Smooth muscle cell (in vitro differentiated cells): ENCODE measurements at regions not wholly inside any gene's neighbourhood (a gene's known extent, or its start where the extent isn't known, plus 50 kb on each side); places are given as distances from the start of the nearest gene placed in this dataset.

ENCODE experiments used
- DNase-seq: peaks from one replicate; lab custom pipeline; 2025; ENCODE audit not compliant: unreplicated experiment; lab: John Stamatoyannopoulos, UW
- H2AFZ ChIP-seq: fragments of 200-600 bp; sonication (generic); 2 replicates; pipeline ENCODE4 v1.6.0; 2016; ENCODE audit warnings: antibody characterized with exemption, low read depth, mild to moderate bottlenecking
- H3F3A ChIP-seq: fragments of 200-600 bp; sonication (generic); 2 replicates; pipeline ENCODE4 v1.6.0; 2017; ENCODE audit warnings: antibody characterized with exemption, low read depth
- H3K27ac ChIP-seq: fragments of 200-600 bp; sonication (generic); 2 replicates; pipeline ENCODE4 v1.5.1; 2016; ENCODE audit warnings: low read depth, mild to moderate bottlenecking
- H3K27me3 ChIP-seq: fragments of 200-600 bp; sonication (generic); 2 replicates; pipeline ENCODE4 v1.6.1; 2016; ENCODE audit warnings: low read depth, mild to moderate bottlenecking
- H3K36me3 ChIP-seq: fragments of 200-600 bp; sonication (generic); 2 replicates; pipeline ENCODE4 v1.5.1; 2016; ENCODE audit warnings: low read depth
- H3K4me1 ChIP-seq: fragments of 200-600 bp; sonication (generic); 2 replicates; pipeline ENCODE4 v1.5.1; 2016; ENCODE audit warnings: low read depth
- H3K4me2 ChIP-seq: fragments of 200-600 bp; sonication (generic); 2 replicates; pipeline ENCODE4 v1.6.0; 2016; ENCODE audit warnings: mild to moderate bottlenecking
- H3K4me3 ChIP-seq: fragments of 200-600 bp; sonication (generic); 2 replicates; pipeline ENCODE4 v1.5.1; 2016; ENCODE audit warnings: mild to moderate bottlenecking
- H3K79me2 ChIP-seq: fragments of 200-600 bp; sonication (generic); 2 replicates; pipeline ENCODE4 v1.6.0; 2016; ENCODE audit warnings: low read depth, mild to moderate bottlenecking
- H3K9ac ChIP-seq: fragments of 200-600 bp; sonication (generic); 2 replicates; pipeline ENCODE4 v1.6.0; 2016; ENCODE audit warnings: low read depth
- H3K9me3 ChIP-seq: fragments of 200-600 bp; sonication (generic); replicated peaks from 2 replicates; pipeline ENCODE4 v1.5.1; 2016; ENCODE audit warnings: low read depth
- H4K20me1 ChIP-seq: fragments of 200-600 bp; sonication (generic); 2 replicates; pipeline ENCODE4 v1.6.0; 2016; ENCODE audit warnings: low read depth
- WGBS: methylation state at CpG from one replicate; pipeline ENCODE4 v1.1.7; 2016; ENCODE audit warnings: low lambda C conversion rate; 5-methylcytosine and 5-hydroxymethylcytosine counted together
- TF ChIP-seq, protein P1 (sequence below): fragments of 200-600 bp; sonication (generic); IDR thresholded peaks from 2 replicates; pipeline ENCODE4 v1.5.1; 2017; ENCODE audit warnings: borderline replicate concordance, mild to moderate bottlenecking, antibody characterized with exemption; ENCODE audit not compliant: insufficient read depth, poor library complexity, severe bottlenecking

DNA sequence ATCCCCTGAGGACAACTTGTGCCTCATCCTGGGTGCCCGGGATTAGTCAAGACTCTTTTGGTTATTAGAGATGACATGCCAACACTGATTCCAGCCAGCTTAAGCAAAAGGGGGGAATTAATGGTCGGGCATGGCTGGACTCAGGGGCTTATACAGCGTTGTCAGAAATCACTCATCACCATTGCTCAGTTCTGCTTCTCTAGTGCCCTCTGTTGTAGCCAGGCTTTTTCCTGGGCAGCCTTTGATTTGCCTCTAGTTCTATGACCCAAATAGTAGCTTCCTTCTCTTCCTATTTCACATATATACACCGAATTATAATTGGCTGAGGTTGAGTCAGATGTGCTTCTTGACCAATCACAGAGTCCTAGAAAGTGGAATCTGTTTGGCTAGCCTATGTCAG, 192.0 kb upstream of the HABP2 start:
- H3K4me1 ChIP-seq = no peaks in the 10 kb centered on the region
- H3K79me2 ChIP-seq = no peaks in the 10 kb centered on the region
- TF ChIP-seq, protein P1, sequence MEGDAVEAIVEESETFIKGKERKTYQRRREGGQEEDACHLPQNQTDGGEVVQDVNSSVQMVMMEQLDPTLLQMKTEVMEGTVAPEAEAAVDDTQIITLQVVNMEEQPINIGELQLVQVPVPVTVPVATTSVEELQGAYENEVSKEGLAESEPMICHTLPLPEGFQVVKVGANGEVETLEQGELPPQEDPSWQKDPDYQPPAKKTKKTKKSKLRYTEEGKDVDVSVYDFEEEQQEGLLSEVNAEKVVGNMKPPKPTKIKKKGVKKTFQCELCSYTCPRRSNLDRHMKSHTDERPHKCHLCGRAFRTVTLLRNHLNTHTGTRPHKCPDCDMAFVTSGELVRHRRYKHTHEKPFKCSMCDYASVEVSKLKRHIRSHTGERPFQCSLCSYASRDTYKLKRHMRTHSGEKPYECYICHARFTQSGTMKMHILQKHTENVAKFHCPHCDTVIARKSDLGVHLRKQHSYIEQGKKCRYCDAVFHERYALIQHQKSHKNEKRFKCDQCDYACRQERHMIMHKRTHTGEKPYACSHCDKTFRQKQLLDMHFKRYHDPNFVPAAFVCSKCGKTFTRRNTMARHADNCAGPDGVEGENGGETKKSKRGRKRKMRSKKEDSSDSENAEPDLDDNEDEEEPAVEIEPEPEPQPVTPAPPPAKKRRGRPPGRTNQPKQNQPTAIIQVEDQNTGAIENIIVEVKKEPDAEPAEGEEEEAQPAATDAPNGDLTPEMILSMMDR = no peak
- H3K27me3 ChIP-seq = no peaks in the 10 kb centered on the region
- H3K27ac ChIP-seq = no peak overlapping the region
- H3K4me3 ChIP-seq = no peak overlapping the region
- H3F3A ChIP-seq = no peaks in the 10 kb centered on the region
- H3K4me2 ChIP-seq = no peak overlapping the region
- H3K36me3 ChIP-seq = no peaks in the 10 kb centered on the region
- no peak for DNase-seq
- H3K9me3 ChIP-seq = no peaks in the 10 kb centered on the region
- 79% methylated on average over 4 of the region's 4 CpGs for WGBS
- H4K20me1 ChIP-seq = no peaks in the 10 kb centered on the region
- no peak overlapping the region for H2AFZ ChIP-seq
- H3K9ac ChIP-seq = no peak overlapping the region

DNA sequence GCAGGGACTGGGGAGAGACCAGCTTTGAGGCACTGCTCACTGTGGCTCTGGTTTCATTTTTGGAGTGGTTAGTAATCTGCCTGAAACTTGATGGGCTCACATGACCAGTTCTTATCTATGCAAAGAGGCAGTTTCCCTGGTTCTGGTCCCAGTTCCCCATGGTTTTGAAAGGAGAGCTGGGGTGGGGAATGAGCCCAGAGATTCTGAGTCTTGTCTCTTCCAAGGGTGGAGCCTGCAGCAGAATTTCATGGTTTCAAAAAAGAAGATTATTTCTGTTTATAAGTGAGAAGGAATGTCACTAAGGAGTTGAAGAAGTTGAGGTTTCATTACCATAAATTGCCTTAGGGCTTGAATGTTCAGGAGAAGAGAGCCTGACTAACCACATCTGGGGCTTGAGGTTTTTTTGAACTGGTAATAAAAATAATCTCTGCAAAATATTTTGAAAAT, 190.2 kb upstream of the HABP2 start:
- H3K4me2 ChIP-seq = peak overlapping the region; percentile 68

DNA sequence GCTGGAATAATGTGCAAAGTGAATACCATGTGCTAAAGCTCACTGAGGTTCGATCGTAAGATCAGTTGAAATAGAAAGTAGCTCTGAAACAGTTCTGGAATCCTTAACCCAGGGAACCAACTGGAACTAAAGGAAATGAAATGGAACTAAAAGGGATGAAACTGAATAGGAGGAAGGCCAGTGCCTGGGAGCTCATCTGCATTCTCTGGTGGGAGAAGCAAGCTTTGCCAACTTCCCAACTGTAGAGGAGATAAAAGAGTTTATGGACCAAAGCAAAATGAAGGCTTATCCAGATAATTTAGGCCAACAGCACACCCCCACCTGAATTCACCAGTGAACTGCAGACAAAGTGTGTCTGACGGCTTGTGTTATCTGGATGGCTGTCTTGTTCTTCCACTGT, 188.6 kb upstream of the HABP2 start:
- H2AFZ ChIP-seq = no peak overlapping the region
- H3K4me2 ChIP-seq = no peak overlapping the region
- WGBS = 97% methylated on average over 3 of the region's 3 CpGs

More for the DNA sequence above, 190.2 kb upstream of the HABP2 start:
- Histone ChIP-seq H3K36me3 (no peaks in the 10 kb centered on the region), H2AFZ (no peak overlapping the region), H3K4me3 (no peak overlapping the region), H3K4me1 (no peaks in the 10 kb centered on the region), H3F3A (no peaks in the 10 kb centered on the region), H3K27me3 (no peaks in the 10 kb centered on the region), H3K79me2 (no peaks in the 10 kb centered on the region), H4K20me1 (no peaks in the 10 kb centered on the region), H3K27ac (peak overlapping the region; percentile 18), H3K9me3 (no peaks in the 10 kb centered on the region), H3K9ac (no peak overlapping the region)
- TF ChIP-seq, protein P1 = no peak
- no peak for DNase-seq

More for the DNA sequence above, 188.6 kb upstream of the HABP2 start:
- H3K27me3 ChIP-seq = no peaks in the 10 kb centered on the region
- H3K9me3 ChIP-seq = no peaks in the 10 kb centered on the region
- no peaks in the 10 kb centered on the region for H4K20me1 ChIP-seq
- no peak for DNase-seq
- TF ChIP-seq, protein P1 = no peak
- no peaks in the 10 kb centered on the region for H3K4me1 ChIP-seq
- no peaks in the 10 kb centered on the region for H3F3A ChIP-seq
- no peak overlapping the region for H3K9ac ChIP-seq
- no peak overlapping the region for H3K4me3 ChIP-seq
- H3K27ac ChIP-seq = no peak overlapping the region
- no peaks in the 10 kb centered on the region for H3K79me2 ChIP-seq
- H3K36me3 ChIP-seq = no peaks in the 10 kb centered on the region
